GM12872 (cell line): ENCODE measurements at regions not wholly inside any gene's neighbourhood (a gene's known extent, or its start where the extent isn't known, plus 50 kb on each side); places are given as distances from the start of the nearest gene placed in this dataset.

Experiments used
- CTCF ChIP-seq: IDR thresholded peaks from 3 replicates; pipeline ENCODE4 v1.5.1; 2011; ENCODE audit warnings: low read depth, mild to moderate bottlenecking, low read length, moderate library complexity; ENCODE audit not compliant: insufficient read depth

GRCh38 chr9:80605129-80605528 is 1033.4 kb downstream of the TLE4 start:
- TF ChIP-seq CTCF, result no peak

- TF ChIP-seq CTCF, result no peak
These were observed 1030.5 kb downstream of the TLE4 start for GRCh38 chr9:80602291-80602690.

GRCh38 chr9:80596579-80596978 is 1024.8 kb downstream of the TLE4 start:
- no peak for TF ChIP-seq CTCF

GRCh38 chr9:80595192-80595591 is 1023.4 kb downstream of the TLE4 start:
- no peak for TF ChIP-seq CTCF

- no peak for TF ChIP-seq CTCF
These were observed 1020.6 kb downstream of the TLE4 start for GRCh38 chr9:80592413-80592812.

- TF ChIP-seq CTCF, result no peak
These were observed 1015.1 kb downstream of the TLE4 start for GRCh38 chr9:80586786-80587330.

GRCh38 chr9:80571953-80572352 is 1000.2 kb downstream of the TLE4 start:
- no peak for TF ChIP-seq CTCF

GRCh38 chr9:80569236-80569635 is 997.5 kb downstream of the TLE4 start:
- TF ChIP-seq CTCF, result no peak
